SHP77 (cell line): ENCODE measurements at regions not wholly inside any gene's neighbourhood (a gene's known extent, or its start where the extent isn't known, plus 50 kb on each side); places are given as distances from the start of the nearest gene placed in this dataset.

Experiments
- DNase-seq, 2 experiments: peaks; one replicate each; lab custom pipeline; 2025; lab: John Stamatoyannopoulos, UW

- no peak for DNase-seq
Observed at GRCh38 chr12:24223926-24224325, 274.5 kb upstream of the SOX5 start.

- DNase-seq, result no peak
Observed at GRCh38 chr12:24222968-24223367, 273.5 kb upstream of the SOX5 start.

DNA sequence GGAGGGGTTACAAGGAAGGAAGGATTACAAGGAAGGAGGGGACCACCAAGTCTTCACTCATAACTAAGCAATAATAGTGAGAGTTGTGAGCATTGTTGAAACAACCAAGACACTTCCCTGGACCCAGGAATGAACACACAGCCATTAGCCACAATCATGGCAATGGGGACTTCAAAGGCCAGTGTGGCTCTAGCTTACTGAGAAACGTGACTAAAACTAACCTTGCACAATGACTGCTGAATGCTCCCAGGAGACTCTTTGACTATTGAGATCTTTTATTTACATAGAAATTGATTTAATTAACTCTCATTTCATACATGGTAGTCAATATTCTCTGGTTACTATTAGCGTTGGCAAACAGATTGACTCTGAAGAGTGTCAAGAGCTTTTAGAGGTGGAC lies 263.0 kb upstream of the SOX5 start:
- no peak for DNase-seq

- no peak for DNase-seq
Observed at GRCh38 chr12:24206621-24207020, 257.2 kb upstream of the SOX5 start.

- DNase-seq, result no peak
Observed at GRCh38 chr12:24201258-24201970, 251.9 kb upstream of the SOX5 start.

- DNase-seq, result no peak
Observed at GRCh38 chr12:24200010-24200409, 250.5 kb upstream of the SOX5 start.

DNA sequence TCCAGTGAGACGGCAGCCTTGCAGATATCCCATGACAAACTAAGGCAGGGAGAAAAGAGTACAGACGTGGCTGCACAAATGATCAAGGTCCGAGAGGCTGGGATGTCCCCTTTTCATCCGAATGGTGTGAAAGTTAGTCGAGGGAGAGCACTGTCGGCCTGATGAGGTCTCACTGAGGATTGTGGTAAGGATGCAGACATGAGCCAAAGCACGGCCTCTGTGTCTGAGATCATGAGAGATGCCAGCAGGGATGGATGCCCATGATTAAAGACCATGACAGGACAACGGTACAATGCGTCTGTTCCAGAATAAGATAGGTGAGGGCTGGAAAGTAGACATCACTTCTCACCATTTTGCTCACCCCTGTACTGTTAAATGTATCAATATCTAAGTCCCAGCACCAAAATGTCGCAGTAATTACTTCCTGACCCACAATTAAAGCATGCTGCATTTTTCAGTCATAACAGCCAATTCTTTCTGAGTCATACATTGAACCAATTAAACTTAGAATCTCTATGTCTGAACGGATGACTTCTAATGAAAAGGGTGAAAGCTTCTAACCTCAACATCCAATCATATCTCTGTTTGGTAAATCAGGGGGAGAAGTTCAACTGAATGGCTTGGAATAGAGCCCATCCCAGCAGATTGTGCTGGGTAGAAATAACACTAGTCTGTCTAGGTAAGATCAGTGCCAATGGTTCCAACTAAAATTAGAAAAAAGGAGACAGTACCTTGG lies 249.6 kb upstream of the SOX5 start:
- no peak for DNase-seq

DNA sequence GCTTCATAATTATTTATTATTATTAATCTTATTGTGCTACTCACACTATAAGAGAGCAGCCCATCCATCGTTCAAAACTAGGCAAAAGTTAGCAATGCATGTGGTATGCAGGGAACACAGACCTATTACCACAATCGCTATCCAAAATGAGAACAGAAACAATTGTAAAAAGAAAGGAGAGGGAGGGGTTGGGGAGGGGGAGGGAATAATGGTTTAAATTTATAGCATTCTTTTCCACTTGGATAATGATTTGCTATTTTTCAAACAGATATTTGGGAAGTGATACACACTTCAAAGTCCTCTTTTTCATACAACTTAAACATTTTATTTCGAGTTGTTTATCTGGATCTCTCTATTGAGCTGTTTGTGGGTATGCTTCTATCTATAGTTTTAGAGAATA lies 248.6 kb upstream of the SOX5 start:
- DNase-seq, result no peak

DNA sequence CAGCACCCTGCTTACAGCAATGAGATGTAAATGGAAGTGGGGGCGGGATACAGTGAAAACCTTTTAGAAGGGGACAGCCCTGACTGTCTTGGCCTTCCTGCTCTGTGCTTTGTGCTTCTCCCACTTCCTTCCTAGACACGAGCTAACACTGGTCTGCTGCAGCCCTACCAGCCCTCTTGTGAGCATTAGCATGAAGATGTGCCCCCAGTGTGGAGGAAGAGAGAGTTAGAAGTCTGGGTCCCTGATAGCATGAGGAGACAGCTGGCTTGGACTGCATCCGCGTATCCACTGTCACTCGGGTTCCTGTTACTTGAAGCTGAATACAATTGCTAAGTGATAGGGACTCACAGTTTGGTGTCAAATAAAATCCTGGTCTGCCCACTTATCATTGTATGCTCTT lies 248.1 kb upstream of the SOX5 start:
- DNase-seq, result no peak

GRCh38 chr12:24195063-24195462 lies 245.6 kb upstream of the SOX5 start:
- DNase-seq, result no peak

DNA sequence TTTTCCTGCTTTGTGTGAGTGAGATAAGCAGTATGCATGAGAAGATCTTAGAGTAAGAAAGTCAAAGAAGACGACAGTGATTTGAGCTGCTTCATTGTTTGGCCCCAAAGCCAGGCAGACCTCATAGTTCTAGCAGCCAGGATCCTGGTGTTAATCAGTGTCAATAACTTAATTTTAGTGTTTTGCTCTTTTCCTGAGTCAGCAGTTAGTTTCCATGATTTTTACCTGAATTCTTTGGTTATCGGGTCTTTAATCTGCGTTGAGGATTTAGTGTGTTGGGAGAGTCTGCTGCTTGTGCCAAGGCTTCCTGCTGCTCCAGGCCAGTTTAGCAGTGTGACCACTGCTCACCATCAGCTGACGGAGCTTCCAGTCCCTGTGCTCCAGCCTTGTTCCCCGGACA lies 241.6 kb upstream of the SOX5 start:
- DNase-seq, result no peak

DNA sequence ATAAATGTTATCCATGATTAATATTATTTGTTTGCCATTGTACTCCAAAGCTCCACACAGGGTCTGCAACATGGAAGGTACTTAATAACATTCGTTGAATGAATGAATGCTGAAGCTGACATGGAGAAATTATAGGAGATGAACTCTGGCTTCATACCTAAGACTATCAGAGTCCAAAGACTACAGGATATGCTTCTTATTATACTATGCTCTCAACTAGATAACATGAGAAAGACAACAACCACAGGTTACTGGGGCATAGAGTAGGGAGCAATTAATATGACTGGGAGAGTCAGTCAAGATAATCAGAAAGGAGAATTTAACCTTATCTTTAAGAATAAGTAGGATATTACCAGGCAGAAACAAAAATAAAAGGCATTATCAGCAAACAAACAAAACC lies 236.3 kb upstream of the SOX5 start:
- DNase-seq, result no peak

GRCh38 chr12:24177889-24178288 lies 228.4 kb upstream of the SOX5 start:
- no peak for DNase-seq

DNA sequence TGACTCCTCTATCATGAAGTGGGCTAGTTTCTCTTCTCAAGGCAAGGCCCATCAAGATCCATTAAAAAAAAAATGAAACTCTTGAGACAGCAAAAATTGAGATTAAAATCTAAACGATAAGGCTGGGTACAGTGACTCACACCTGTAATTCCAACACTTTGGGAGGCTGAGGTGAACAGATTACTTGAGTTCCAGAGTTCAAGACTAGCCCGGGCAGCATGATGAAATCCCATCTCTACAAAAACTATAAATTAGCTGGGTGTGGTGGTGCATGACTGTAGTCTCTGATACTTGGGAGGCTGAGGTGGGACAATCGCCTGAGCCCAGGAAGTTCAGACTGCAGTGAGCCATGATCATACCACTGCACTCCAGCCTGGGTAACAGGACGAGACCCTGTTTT lies 226.5 kb upstream of the SOX5 start:
- no peak for DNase-seq

DNA sequence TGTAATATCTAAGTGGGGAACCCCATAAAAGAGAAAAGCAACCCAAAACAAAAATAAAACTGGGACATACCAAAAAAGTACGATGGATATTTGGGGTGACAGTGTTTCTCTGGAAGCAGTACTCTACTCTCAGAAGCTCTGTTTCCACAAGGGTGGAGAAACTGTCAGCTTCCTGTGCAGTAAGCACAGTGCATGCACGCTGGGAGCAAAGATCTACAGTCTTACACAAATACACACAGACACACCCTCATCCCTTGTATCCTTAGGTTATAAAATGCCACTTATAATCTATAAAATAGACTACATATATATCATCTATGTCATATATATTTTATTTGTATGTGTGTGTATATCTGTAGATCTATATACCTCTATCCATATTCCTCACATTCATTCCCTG lies 225.8 kb upstream of the SOX5 start:
- DNase-seq, result no peak

- DNase-seq, result no peak
Observed at GRCh38 chr12:24173067-24173466, 223.6 kb upstream of the SOX5 start.

DNA sequence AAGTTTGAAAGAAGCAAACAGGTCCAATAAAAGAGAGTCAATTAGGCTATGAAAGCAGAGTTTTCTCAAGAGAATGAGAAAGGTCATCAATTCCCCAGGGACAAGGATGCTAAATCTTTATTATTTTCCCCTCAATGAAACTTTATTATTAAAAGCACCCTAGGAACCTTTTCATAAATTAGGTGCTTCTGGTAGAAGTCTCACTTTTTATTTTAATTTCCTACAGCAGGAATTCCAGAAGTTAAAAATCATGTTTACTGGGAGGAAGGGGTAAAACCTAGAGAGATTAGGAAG lies 223.2 kb upstream of the SOX5 start:
- DNase-seq, result no peak

DNA sequence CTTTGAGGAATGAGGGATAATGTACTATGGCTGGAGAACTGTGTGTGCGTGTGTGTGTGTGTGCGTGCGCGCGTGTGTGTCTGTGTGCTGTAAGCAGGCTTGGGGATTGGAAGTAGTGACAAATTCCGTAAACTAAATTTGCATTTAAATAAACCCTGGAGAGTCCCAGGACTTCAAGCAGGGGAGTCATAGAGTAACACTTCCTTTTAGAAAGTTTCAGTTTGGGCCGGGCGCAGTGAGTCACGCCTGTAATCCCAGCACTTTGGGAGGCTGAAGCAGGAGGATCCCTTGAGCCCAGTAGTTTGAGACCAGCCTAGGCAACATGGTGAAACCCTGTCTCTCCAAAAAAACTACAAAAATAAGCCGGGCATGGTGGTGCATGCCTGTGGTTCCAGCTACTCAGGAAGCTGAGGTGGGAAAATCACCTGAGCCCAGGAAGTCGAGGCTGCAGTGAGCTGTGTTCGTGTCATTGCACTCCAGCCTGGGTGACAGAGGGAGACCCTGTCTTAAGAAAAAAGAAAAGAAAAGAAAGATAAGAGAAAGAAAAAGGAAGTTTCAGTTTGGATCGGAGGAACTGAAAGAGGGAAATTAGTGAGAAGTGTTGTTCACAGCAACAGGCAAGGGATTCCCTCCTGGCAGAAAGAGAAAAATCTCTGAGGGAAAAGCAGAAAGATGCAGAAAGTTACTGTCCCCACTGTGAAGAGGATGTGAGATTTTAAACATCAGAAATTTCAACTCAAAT lies 222.7 kb upstream of the SOX5 start:
- DNase-seq, result no peak

DNA sequence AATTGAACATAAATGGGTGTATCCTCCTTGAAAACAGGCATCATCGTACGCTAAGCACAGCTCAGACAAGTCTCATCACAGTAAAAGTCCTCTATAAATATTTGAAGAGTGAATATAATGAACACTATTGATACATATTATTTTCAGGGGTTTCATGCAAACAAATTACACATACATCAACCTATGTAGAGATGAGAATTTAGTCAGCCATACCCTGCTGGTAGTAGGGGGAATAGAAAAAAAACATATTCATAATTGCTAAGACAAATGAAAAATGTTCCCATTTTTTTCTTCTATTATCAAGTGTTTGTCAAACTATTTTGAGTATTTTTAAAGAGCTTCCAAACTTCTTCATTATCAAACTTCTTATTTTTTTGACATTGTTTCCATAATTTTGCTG lies 205.6 kb upstream of the SOX5 start:
- no peak for DNase-seq

DNA sequence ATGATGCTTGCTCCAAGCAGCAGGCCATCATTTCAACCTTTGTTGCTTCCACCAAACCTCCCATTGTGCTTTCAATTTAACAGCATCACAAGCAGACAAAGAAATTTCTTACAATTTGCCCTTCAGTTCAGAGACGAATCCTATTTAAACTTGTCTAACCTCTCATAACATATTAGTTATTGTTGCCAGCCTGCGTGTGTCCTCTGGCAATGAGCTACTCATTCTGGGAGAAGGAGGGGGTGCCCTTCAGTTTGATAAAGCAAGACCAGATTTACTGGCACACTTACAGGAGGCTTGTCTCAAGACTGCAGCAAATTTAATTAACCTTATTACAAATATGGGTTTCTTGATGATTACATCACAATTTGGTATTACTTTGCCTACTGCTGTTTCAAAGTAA lies 203.6 kb upstream of the SOX5 start:
- no peak for DNase-seq

DNA sequence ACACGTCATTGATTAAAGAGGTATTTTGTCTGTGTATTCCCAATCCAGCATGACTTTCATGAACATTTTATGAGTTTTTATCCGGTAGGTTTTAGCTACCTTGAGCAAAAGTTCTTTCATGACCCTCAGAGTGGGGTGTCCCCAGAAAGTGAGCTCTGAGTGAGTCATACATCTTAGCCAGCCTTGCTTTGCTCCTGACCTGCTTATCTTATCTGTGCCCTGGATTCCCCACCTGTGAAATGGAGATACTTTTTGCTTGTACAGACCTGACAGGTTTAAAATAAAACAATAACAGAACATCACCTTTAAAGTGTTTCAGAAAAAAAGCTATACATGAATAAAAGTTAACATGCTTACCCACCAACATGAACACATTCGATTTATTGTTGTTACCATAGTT lies 202.8 kb upstream of the SOX5 start:
- DNase-seq, result no peak

GRCh38 chr12:24143928-24144327 lies 194.5 kb upstream of the SOX5 start:
- no peak for DNase-seq

DNA sequence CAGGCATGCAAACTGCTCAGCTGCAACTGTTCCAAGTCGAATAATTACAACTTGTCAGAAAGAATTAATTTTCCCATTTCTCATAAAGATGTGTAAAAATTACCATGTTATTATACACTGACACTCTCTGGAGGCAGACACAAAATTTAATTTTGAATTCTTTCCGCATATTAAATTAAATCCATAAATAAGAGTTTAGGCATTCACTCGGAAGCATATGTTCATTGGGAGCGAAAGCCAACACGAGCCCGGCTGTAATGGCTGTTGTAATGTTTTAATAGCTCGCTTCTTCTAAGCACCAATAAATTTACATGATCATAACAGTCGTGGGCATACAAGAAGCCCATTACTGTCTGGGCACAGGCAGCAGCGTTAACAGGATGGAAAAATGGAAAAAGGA lies 189.6 kb upstream of the SOX5 start:
- no peak for DNase-seq
